ENCODE measurements at regions not wholly inside any gene's neighbourhood (a gene's known extent, or its start where the extent isn't known, plus 50 kb on each side); places are given as distances from the start of the nearest gene placed in this dataset.

DNA sequence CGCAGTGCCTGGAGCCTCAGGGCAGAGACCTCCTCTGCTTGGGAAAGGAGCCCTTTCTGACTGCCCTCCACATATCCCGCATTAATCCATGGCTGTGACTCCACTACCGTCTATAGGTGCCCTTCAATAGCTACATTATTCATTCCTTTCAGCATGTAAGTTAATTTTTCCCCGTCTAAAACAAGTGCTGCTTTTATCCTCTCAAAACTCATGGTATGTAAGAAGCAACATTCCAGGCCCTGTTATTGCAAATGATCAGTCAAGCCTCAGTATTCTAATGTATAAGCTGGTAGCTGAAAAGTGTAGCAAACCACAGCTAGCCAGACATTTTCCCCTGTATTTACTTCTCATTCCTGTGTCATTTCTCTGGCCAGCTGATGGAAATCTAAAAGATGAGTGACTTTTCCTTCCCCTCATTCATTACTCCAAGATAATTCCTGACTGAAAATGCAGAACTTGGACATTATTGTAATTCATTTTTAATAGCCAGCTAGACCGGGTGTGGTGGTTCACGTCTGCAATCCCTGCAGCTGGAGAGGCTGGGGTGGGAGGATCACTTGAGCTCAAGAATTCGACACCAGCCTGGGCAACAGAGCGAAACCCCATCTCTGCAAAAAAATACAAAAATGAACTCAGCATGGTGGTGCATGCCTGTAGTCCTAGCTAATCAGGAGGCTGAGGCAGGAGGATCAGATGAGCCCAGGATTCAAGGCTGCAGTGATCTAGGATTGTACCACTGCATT is 88.5 kb upstream of the SOD1 start:
- Mint-ChIP-seq H3K9me3 (peaks cover 8% of the 10 kb centered on the region), H3K27ac (no peak overlapping the region), H3K4me1 (peaks cover 15% of the 10 kb centered on the region), H3K4me3 (no peak overlapping the region), H3K27me3 (ENCODE audit: insufficient read depth, low read depth) (peaks cover 2% of the 10 kb centered on the region), H3K36me3 (peaks cover 4% of the 10 kb centered on the region)
- Histone ChIP-seq H3K4me2 (no peak overlapping the region), H2AFZ (replicated peaks) (no peak overlapping the region), H3K4me3 (no peak overlapping the region), H4K20me1 (ENCODE audit: low read depth) (no peaks in the 10 kb centered on the region), H3K4me1 (no peaks in the 10 kb centered on the region), H3K27me3 (no peaks in the 10 kb centered on the region), H3K9me3 (ENCODE audit: low read depth) (no peaks in the 10 kb centered on the region), H3K79me2 (ENCODE audit: low read depth) (no peaks in the 10 kb centered on the region), H3F3A (ENCODE audit: low read depth) (peaks cover under 1% of the 10 kb centered on the region), H3K36me3 (no peaks in the 10 kb centered on the region), H3K9ac (no peak overlapping the region), H3K27ac (no peak overlapping the region)
- DNase-seq (ENCODE audit: low spot score), result no peak
- TF ChIP-seq, protein P1, sequence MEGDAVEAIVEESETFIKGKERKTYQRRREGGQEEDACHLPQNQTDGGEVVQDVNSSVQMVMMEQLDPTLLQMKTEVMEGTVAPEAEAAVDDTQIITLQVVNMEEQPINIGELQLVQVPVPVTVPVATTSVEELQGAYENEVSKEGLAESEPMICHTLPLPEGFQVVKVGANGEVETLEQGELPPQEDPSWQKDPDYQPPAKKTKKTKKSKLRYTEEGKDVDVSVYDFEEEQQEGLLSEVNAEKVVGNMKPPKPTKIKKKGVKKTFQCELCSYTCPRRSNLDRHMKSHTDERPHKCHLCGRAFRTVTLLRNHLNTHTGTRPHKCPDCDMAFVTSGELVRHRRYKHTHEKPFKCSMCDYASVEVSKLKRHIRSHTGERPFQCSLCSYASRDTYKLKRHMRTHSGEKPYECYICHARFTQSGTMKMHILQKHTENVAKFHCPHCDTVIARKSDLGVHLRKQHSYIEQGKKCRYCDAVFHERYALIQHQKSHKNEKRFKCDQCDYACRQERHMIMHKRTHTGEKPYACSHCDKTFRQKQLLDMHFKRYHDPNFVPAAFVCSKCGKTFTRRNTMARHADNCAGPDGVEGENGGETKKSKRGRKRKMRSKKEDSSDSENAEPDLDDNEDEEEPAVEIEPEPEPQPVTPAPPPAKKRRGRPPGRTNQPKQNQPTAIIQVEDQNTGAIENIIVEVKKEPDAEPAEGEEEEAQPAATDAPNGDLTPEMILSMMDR (IDR thresholded peaks at IDR 0.05), result no peak
- TF ChIP-seq EZH2 (IDR thresholded peaks at IDR 0.05), result no peak
- no peak for TF ChIP-seq EZH2phosphoT487 (IDR thresholded peaks at IDR 0.05)

DNA sequence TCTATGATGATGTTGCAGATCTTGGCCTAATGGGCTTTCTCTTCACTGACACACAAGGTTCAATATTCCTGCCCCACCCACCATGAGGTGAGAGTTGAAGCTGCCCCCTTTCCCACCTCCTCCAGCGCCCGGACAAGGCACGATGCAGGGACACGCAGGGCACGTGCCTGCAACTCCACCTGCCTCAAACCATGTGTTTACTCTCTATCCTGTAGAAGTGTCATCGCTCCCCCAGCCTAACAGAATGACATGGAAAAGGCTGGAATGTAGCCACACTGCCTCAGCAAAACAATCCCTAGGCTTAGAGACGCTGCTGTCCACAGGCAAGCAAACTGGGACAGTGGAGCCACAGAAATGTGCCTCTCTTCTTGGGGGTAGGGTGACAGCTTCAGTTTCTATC is 92.9 kb upstream of the SOD1 start:
- no peaks in the 10 kb centered on the region for H3K36me3 ChIP-seq
- no peaks in the 10 kb centered on the region for H3K9me3 Mint-ChIP-seq
- H3K4me1 ChIP-seq, result no peaks in the 10 kb centered on the region
- H3K4me3 Mint-ChIP-seq, result no peak overlapping the region
- H3K36me3 Mint-ChIP-seq, result peaks cover 8% of the 10 kb centered on the region
- no peaks in the 10 kb centered on the region for H3K9me3 ChIP-seq (ENCODE audit: low read depth)
- H3K79me2 ChIP-seq (ENCODE audit: low read depth), result no peaks in the 10 kb centered on the region
- no peaks in the 10 kb centered on the region for H3K27me3 ChIP-seq
- TF ChIP-seq EZH2 (IDR thresholded peaks at IDR 0.05) (no peak), EZH2phosphoT487 (IDR thresholded peaks at IDR 0.05) (no peak)
- TF ChIP-seq, protein P1 (IDR thresholded peaks at IDR 0.05), result no peak
- DNase-seq (ENCODE audit: low spot score), result no peak
- no peak overlapping the region for H3K9ac ChIP-seq
- H3K27ac ChIP-seq, result no peak overlapping the region
- H2AFZ ChIP-seq (replicated peaks), result no peak overlapping the region
- no peaks in the 10 kb centered on the region for H4K20me1 ChIP-seq (ENCODE audit: low read depth)
- peaks cover 10% of the 10 kb centered on the region for H3F3A ChIP-seq (ENCODE audit: low read depth)
- H3K27ac Mint-ChIP-seq, result no peak overlapping the region
- H3K4me3 ChIP-seq, result no peak overlapping the region
- H3K4me2 ChIP-seq, result no peak overlapping the region
- H3K27me3 Mint-ChIP-seq (ENCODE audit: insufficient read depth, low read depth), result peaks cover 7% of the 10 kb centered on the region
- H3K4me1 Mint-ChIP-seq, result peaks cover 26% of the 10 kb centered on the region

DNA sequence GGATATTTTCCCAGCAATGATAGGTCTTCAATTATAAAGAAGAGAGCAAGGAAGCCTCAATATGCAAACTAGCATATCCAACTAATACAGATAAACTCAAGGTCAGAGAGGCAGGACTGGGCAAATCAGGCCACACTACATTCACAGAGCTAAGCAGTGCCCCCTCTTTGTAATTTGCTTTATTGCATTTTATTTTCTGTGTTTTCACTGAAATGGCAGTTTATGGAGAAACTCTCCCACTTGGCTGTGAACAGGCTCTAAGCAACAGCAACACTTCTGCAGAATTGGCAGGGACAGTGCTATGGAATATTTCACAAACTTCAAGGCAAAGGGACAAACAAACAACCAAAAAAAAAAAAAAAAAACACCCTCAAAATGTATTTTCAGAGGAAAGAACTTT is 93.4 kb upstream of the SOD1 start:
- Histone ChIP-seq H3K36me3 (no peaks in the 10 kb centered on the region), H3K4me2 (no peak overlapping the region), H3K79me2 (ENCODE audit: low read depth) (peaks cover under 1% of the 10 kb centered on the region), H2AFZ (replicated peaks) (no peak overlapping the region), H3K4me1 (no peaks in the 10 kb centered on the region), H3K9ac (no peak overlapping the region), H3K4me3 (no peak overlapping the region), H3K9me3 (ENCODE audit: low read depth) (no peaks in the 10 kb centered on the region), H3K27me3 (no peaks in the 10 kb centered on the region), H3F3A (ENCODE audit: low read depth) (peaks cover 13% of the 10 kb centered on the region), H3K27ac (no peak overlapping the region), H4K20me1 (ENCODE audit: low read depth) (no peaks in the 10 kb centered on the region)
- Mint-ChIP-seq H3K4me1 (peaks cover 25% of the 10 kb centered on the region), H3K4me3 (no peak overlapping the region), H3K9me3 (no peaks in the 10 kb centered on the region), H3K27me3 (ENCODE audit: insufficient read depth, low read depth) (peaks cover 7% of the 10 kb centered on the region), H3K27ac (no peak overlapping the region), H3K36me3 (peaks cover 9% of the 10 kb centered on the region)
- TF ChIP-seq, protein P1 (IDR thresholded peaks at IDR 0.05), result no peak
- TF ChIP-seq EZH2 (IDR thresholded peaks at IDR 0.05), result no peak
- TF ChIP-seq EZH2phosphoT487 (IDR thresholded peaks at IDR 0.05), result no peak
- no peak for DNase-seq (ENCODE audit: low spot score)
